Endothelial cell (in vitro differentiated cells): ENCODE measurements at regions not wholly inside any gene's neighbourhood (a gene's known extent, or its start where the extent isn't known, plus 50 kb on each side); places are given as distances from the start of the nearest gene placed in this dataset.

ENCODE experiments used
- DNase-seq: peaks from one replicate; pipeline ENCODE4 v3.0.0; 2021; ENCODE audit warnings: low spot score
- H3K27ac Mint-ChIP-seq: one replicate; pipeline ENCODE4 v1.8.0; 2021; ENCODE audit warnings: mixed read lengths, inconsistent platforms; ENCODE audit not compliant: unreplicated experiment
- H3K27me3 Mint-ChIP-seq: one replicate; pipeline ENCODE4 v1.8.0; 2021; ENCODE audit warnings: mild to moderate bottlenecking, moderate library complexity, mixed read lengths, inconsistent platforms; ENCODE audit not compliant: unreplicated experiment
- H3K36me3 Mint-ChIP-seq: one replicate; pipeline ENCODE4 v1.8.0; 2021; ENCODE audit warnings: mild to moderate bottlenecking, low read depth, mixed read lengths, inconsistent platforms; ENCODE audit not compliant: unreplicated experiment
- H3K4me1 Mint-ChIP-seq: one replicate; pipeline ENCODE4 v1.8.0; 2021; ENCODE audit warnings: mild to moderate bottlenecking, mixed read lengths, inconsistent platforms; ENCODE audit not compliant: unreplicated experiment
- H3K4me3 Mint-ChIP-seq: one replicate; pipeline ENCODE4 v1.8.0; 2021; ENCODE audit warnings: mild to moderate bottlenecking, mixed read lengths, inconsistent platforms; ENCODE audit not compliant: unreplicated experiment
- H3K9me3 Mint-ChIP-seq: one replicate; pipeline ENCODE4 v1.8.0; 2021; ENCODE audit warnings: mixed read lengths, inconsistent platforms; ENCODE audit not compliant: unreplicated experiment
- CTCF ChIP-seq: fragments of 200-600 bp; sonication (generic); IDR thresholded peaks from one replicate; pipeline ENCODE4 v1.5.0; 2021; ENCODE audit warnings: antibody characterized with exemption; ENCODE audit not compliant: unreplicated experiment

DNA sequence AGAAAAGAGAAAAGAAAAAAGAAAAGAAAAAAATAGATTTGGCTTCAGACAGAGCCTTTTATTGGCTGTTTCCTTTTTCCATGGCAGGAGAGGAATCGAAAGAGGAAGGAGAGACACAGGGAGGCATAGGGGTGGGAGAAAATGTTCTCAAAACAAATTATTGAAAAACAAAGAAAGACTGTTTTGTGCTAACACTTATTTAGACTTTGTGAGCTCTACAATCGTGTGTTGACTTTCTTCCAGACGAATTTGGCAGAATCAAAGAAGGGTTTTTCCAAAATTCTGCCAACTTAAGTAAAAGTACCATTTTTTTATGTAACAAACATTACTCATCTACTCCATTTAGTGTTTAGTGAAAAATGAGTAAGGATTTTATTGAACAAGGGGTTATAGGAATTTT lies 982.2 kb downstream of the REEP3 start:
- no peak for DNase-seq
- TF ChIP-seq CTCF = no peak
- no peaks in the 10 kb centered on the region for H3K27me3 Mint-ChIP-seq
- no peaks in the 10 kb centered on the region for H3K9me3 Mint-ChIP-seq
- no peaks in the 10 kb centered on the region for H3K36me3 Mint-ChIP-seq
- no peak overlapping the region for H3K4me3 Mint-ChIP-seq
- peak overlapping the region; percentile 9 for H3K27ac Mint-ChIP-seq
- peaks cover 20% of the 10 kb centered on the region for H3K4me1 Mint-ChIP-seq

DNA sequence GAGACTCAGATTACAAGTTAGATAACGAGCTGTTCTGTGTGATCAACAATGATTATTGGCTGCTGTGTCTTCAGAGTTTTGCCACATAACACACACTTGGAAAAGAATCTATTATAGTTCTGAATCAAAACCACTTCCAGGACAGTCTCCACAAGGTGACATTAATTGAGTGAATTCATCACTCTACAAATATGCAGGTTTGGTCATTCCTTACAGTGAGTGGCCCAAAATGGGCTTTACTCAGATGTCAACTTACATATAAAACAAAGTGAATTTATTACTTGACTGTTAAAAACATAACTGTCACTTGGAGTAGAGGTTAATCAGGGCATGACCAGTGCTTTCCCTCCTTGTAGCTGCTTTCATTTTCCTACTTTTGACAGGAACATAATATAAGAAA lies 984.3 kb downstream of the REEP3 start:
- TF ChIP-seq CTCF = no peak
- Mint-ChIP-seq H3K4me3 (no peak overlapping the region), H3K9me3 (no peaks in the 10 kb centered on the region), H3K27me3 (no peaks in the 10 kb centered on the region), H3K36me3 (no peaks in the 10 kb centered on the region), H3K4me1 (peaks cover 23% of the 10 kb centered on the region), H3K27ac (no peak overlapping the region)
- DNase-seq = no peak

DNA sequence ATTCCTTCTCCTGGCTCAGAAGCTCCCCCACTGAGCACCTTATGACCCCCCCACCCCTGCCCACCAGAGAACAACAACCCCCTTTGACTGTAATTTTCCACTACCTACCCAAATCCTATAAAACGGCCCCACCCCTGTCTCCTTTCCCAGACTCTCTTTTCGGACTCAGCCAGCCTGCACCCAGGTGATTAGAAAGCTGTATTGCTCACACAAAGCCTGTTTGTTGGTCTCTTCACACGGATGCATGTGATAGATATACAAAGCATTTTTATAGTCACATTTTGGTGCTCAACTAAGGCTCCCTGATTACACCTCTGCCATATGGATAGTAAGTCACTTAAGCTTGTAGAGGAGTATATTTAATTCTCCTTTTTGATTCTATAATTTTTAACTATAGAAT lies 985.8 kb downstream of the REEP3 start:
- DNase-seq = no peak
- H3K4me1 Mint-ChIP-seq = peaks cover 23% of the 10 kb centered on the region

GRCh38 chr10:64507651-64508028 lies 986.4 kb downstream of the REEP3 start:
- Mint-ChIP-seq H3K4me3 (no peak overlapping the region), H3K9me3 (no peaks in the 10 kb centered on the region), H3K27me3 (no peaks in the 10 kb centered on the region), H3K36me3 (no peaks in the 10 kb centered on the region), H3K27ac (peak overlapping the region; percentile 89), H3K4me1 (peaks cover 23% of the 10 kb centered on the region)
- no peak for TF ChIP-seq CTCF
- DNase-seq = no peak

More for the DNA sequence above, 985.8 kb downstream of the REEP3 start:
- Mint-ChIP-seq H3K27ac (peak overlapping the region; percentile 94), H3K9me3 (no peaks in the 10 kb centered on the region), H3K36me3 (no peaks in the 10 kb centered on the region), H3K4me3 (no peak overlapping the region), H3K27me3 (no peaks in the 10 kb centered on the region)
- no peak for TF ChIP-seq CTCF

DNA sequence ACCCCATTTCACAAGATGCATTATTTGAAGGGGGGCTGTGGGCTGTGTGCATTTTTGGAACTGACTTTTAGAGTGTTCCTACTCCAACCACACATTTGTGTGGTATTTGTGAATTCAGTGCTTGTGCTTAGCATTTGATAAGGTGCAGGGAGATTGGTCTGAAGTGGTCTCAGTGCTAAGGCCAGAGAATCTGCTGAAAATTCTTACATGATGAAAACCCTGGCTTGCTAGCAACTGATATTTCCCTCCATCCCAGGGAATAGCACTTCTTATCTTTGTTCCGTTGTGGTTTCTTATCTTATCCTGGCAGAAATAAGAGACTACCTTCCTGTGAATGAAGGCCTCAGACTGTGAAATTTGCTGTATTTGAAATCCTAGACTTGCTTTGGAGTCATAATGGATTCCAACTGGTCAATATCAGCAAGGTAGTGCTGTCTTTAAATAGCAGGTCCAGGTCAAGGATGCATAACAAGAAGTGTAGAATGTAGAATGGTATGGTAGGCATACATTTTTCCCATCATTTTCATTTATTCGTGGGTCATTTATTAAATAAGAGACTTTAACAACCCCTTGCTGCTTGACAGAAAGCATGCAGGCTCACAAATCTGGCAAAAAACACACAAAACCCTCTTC lies 986.9 kb downstream of the REEP3 start:
- TF ChIP-seq CTCF = no peak
- no peaks in the 10 kb centered on the region for H3K36me3 Mint-ChIP-seq
- H3K9me3 Mint-ChIP-seq = no peaks in the 10 kb centered on the region
- H3K27me3 Mint-ChIP-seq = no peaks in the 10 kb centered on the region
- H3K4me1 Mint-ChIP-seq = peaks cover 23% of the 10 kb centered on the region
- DNase-seq = no peak
- H3K4me3 Mint-ChIP-seq = no peak overlapping the region
- peak overlapping the region; percentile 88 for H3K27ac Mint-ChIP-seq
